ENCODE measurements at regions not wholly inside any gene's neighbourhood (a gene's known extent, or its start where the extent isn't known, plus 50 kb on each side); places are given as distances from the start of the nearest gene placed in this dataset.

- TF ChIP-seq CTCF (IDR thresholded peaks at IDR 0.05; ENCODE audit: low read depth, low read length, poor library complexity, severe bottlenecking) (no peak), EZH2phosphoT487 (IDR thresholded peaks at IDR 0.05; ENCODE audit: borderline replicate concordance, low read length) (no peak)
Observed at GRCh38 chr20:48393737-48394314, 434.0 kb downstream of the PREX1 start.
